ENCODE measurements at regions not wholly inside any gene's neighbourhood (a gene's known extent, or its start where the extent isn't known, plus 50 kb on each side); places are given as distances from the start of the nearest gene placed in this dataset.

DNA sequence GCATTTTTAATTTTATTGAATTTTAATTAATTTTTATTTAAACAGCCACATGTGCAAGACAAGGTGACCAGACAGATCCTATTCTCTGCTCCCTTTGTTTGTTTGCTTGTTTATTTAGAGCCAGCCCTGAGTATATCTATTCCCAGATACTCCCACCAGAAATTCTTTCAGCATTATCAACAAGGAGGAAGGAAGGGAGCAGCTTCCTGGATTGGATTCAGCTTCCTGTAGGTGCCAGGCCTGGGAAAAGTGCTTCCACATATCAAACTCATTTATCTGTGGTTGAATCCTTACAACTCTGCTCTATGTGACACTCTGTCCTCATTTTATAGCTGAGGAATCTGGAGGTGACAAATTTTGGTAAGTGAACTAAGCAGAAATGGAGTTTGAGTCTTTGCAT lies 60.5 kb upstream of the KLF7 start:
- Histone ChIP-seq H3K9ac (no peak overlapping the region), H3K27ac (no peak overlapping the region), H3K36me3 (no peaks in the 10 kb centered on the region), H3K4me1 (peaks cover 0 to 86% (median 3%) of the 10 kb centered on the region in 10 experiments; a peak in 9 of 20 replicates), H3K9me3 (replicated peaks in 1 of 11) (peaks cover 0 to 9% (median 4%) of the 10 kb centered on the region in 11 experiments; a peak in 6 of 22 replicates), H4K20me1 (no peaks in the 10 kb centered on the region), H3K4me3 (no peak overlapping the region), H3K4me2 (peak overlapping the region in 3 of 11 experiments; percentile 43 to 56 (median 55); a peak in 6 of 22 replicates), H3K27me3 (no peaks in the 10 kb centered on the region)
- no peak for TF ChIP-seq Cebpa-rat (IDR thresholded peaks at IDR 0.05)

GRCh38 chr2:207226671-207227061 lies 60.9 kb upstream of the KLF7 start:
- peaks cover 0 to 87% (median 5%) of the 10 kb centered on the region in 10 experiments; a peak in 9 of 20 replicates for H3K4me1 ChIP-seq
- peaks cover 0 to 9% (median 4%) of the 10 kb centered on the region in 11 experiments; a peak in 6 of 22 replicates for H3K9me3 ChIP-seq (replicated peaks in 1 of 11)
- H4K20me1 ChIP-seq: no peaks in the 10 kb centered on the region
- no peaks in the 10 kb centered on the region for H3K36me3 ChIP-seq
- no peak overlapping the region for H3K9ac ChIP-seq
- no peak for TF ChIP-seq Cebpa-rat (IDR thresholded peaks at IDR 0.05)
- no peaks in the 10 kb centered on the region for H3K27me3 ChIP-seq
- H3K4me2 ChIP-seq: peak overlapping the region in 3 of 11 experiments; percentile 43 to 56 (median 55); a peak in 6 of 22 replicates
- no peak overlapping the region for H3K27ac ChIP-seq
- H3K4me3 ChIP-seq: no peak overlapping the region

DNA sequence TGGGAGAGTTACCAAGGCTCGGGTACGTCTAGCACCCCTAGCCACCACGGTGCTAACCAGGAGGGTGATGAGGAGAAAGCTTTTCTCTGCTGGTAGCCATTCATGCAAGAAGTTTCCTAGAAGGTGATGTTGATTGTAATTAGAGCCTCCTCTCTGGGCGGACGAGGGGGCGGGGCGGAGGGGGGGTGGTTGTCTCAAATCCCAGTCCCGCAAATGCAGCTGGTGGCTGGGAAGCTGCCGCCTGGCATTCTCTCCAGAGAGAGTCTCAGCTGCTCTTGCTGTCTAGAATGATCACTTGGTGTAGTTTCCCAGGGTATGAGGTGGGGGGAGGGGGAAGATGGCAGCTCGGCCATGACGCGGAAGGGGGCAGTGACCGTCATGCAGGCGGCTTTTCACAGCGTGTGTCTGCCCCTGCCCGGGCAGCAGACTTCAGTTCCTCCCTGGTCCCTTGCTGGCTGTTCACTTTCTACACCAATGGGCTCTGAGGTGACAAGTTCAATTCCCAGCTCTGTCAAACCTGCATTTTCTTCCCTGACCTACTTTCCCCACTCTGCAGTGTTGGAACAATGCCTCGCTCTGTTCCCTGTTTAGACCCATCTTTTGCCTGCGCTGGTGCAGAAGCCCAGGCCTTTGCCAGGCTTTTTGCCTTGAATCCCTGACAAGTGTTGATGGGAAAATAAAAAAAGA lies 61.5 kb upstream of the KLF7 start:
- no peaks in the 10 kb centered on the region for H3K36me3 ChIP-seq
- H3K9ac ChIP-seq: no peak overlapping the region
- no peak overlapping the region for H3K27ac ChIP-seq
- H3K4me3 ChIP-seq: no peak overlapping the region
- H3K27me3 ChIP-seq: no peaks in the 10 kb centered on the region
- peak overlapping the region in 2 of 11 experiments; percentile 55 to 56; a peak in 2 of 22 replicates for H3K4me2 ChIP-seq
- TF ChIP-seq Cebpa-rat (IDR thresholded peaks at IDR 0.05): no peak
- H4K20me1 ChIP-seq: no peaks in the 10 kb centered on the region
- H3K9me3 ChIP-seq (replicated peaks in 1 of 11): peaks cover 0 to 9% (median 4%) of the 10 kb centered on the region in 11 experiments; a peak in 6 of 22 replicates
- H3K4me1 ChIP-seq: peaks cover 0 to 87% (median 5%) of the 10 kb centered on the region in 10 experiments; a peak in 9 of 20 replicates

- no peaks in the 10 kb centered on the region for H3K27me3 ChIP-seq
- H3K9me3 ChIP-seq (replicated peaks in 1 of 11): peaks cover 0 to 9% (median 4%) of the 10 kb centered on the region in 11 experiments; a peak in 6 of 22 replicates
- H3K27ac ChIP-seq: no peak overlapping the region
- H3K4me3 ChIP-seq: no peak overlapping the region
- H3K9ac ChIP-seq: no peak overlapping the region
- no peaks in the 10 kb centered on the region for H3K36me3 ChIP-seq
- H3K4me1 ChIP-seq: peaks cover 0 to 88% (median 5%) of the 10 kb centered on the region in 10 experiments; a peak in 9 of 20 replicates
- H3K4me2 ChIP-seq: no peak overlapping the region; a peak in 1 of 22 replicates
- TF ChIP-seq Cebpa-rat (IDR thresholded peaks at IDR 0.05): no peak
- H4K20me1 ChIP-seq: no peaks in the 10 kb centered on the region
Observed at GRCh38 chr2:207227749-207228145, 62.0 kb upstream of the KLF7 start.

DNA sequence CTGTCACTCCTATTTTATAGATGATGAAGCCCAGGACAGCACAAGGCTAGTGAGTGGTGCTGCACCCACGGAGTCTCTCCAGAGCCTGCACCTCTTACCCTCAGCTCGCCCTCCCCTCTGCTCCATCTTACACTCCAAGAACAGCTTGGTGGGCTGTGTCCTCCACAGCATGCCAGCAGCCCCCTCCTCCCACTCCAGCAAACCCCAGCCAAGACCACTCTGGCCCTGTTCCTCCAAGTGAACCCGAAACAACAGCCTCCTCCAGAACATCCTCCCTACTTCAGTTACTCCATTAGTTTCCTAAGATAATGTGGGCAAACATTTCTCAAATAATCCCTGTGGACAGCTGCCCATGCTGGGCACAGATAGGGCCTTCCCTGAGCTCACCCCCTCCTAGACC lies 62.7 kb upstream of the KLF7 start:
- Histone ChIP-seq H3K36me3 (no peaks in the 10 kb centered on the region), H3K4me2 (peak overlapping the region in 2 of 11 experiments; percentile 17 to 49; a peak in 3 of 22 replicates), H3K9ac (no peak overlapping the region), H3K27ac (no peak overlapping the region), H3K4me1 (peaks cover 0 to 88% (median 5%) of the 10 kb centered on the region in 10 experiments; a peak in 9 of 20 replicates), H3K4me3 (no peak overlapping the region), H3K27me3 (no peaks in the 10 kb centered on the region), H3K9me3 (replicated peaks in 1 of 11) (peaks cover 0 to 9% (median 4%) of the 10 kb centered on the region in 11 experiments; a peak in 6 of 22 replicates), H4K20me1 (no peaks in the 10 kb centered on the region)
- TF ChIP-seq Cebpa-rat (IDR thresholded peaks at IDR 0.05): no peak

- H3K27me3 ChIP-seq: no peaks in the 10 kb centered on the region
- H4K20me1 ChIP-seq: no peaks in the 10 kb centered on the region
- peak overlapping the region in 2 of 11 experiments; percentile 17 to 87; a peak in 2 of 22 replicates for H3K4me2 ChIP-seq
- no peak overlapping the region for H3K4me3 ChIP-seq
- H3K9me3 ChIP-seq (replicated peaks in 1 of 11): peaks cover 0 to 17% (median 4%) of the 10 kb centered on the region in 11 experiments; a peak in 6 of 22 replicates
- H3K4me1 ChIP-seq: peaks cover 0 to 94% (median 5%) of the 10 kb centered on the region in 10 experiments; a peak in 9 of 20 replicates
- TF ChIP-seq Cebpa-rat (IDR thresholded peaks at IDR 0.05): no peak
- no peak overlapping the region for H3K9ac ChIP-seq
- no peak overlapping the region for H3K27ac ChIP-seq
- H3K36me3 ChIP-seq: no peaks in the 10 kb centered on the region
Observed at GRCh38 chr2:207229161-207229560, 63.4 kb upstream of the KLF7 start.

GRCh38 chr2:207230261-207231105 lies 64.7 kb upstream of the KLF7 start:
- no peak for TF ChIP-seq Cebpa-rat (IDR thresholded peaks at IDR 0.05)
- H3K27ac ChIP-seq: peak overlapping the region in 4 of 11 experiments; percentile 12 to 78 (median 59); a peak in 7 of 22 replicates
- H3K27me3 ChIP-seq: no peaks in the 10 kb centered on the region
- peaks cover 0 to 28% (median 6%) of the 10 kb centered on the region in 11 experiments; a peak in 11 of 22 replicates for H3K9me3 ChIP-seq (replicated peaks in 1 of 11)
- no peak overlapping the region for H3K4me3 ChIP-seq
- H3K4me1 ChIP-seq: peaks cover 0 to 94% (median 7%) of the 10 kb centered on the region in 10 experiments; a peak in 10 of 20 replicates
- H3K4me2 ChIP-seq: peak overlapping the region in 5 of 11 experiments; percentile 4 to 87 (median 60); a peak in 9 of 22 replicates
- no peaks in the 10 kb centered on the region; a peak in 1 of 22 replicates for H3K36me3 ChIP-seq
- peak overlapping the region in 2 of 11 experiments; percentile 9 to 59; a peak in 2 of 22 replicates for H3K9ac ChIP-seq
- H4K20me1 ChIP-seq: no peaks in the 10 kb centered on the region

- H3K9me3 ChIP-seq (replicated peaks in 1 of 11): peaks cover 0 to 36% (median 6%) of the 10 kb centered on the region in 11 experiments; a peak in 11 of 22 replicates
- H3K4me2 ChIP-seq: peak overlapping the region in 5 of 11 experiments; percentile 2 to 87 (median 60); a peak in 9 of 22 replicates
- no peaks in the 10 kb centered on the region for H4K20me1 ChIP-seq
- H3K4me3 ChIP-seq: no peak overlapping the region
- TF ChIP-seq Cebpa-rat (IDR thresholded peaks at IDR 0.05): no peak
- peaks cover 0 to 94% (median 13%) of the 10 kb centered on the region in 10 experiments; a peak in 13 of 20 replicates for H3K4me1 ChIP-seq
- peak overlapping the region in 2 of 11 experiments; percentile 9 to 59; a peak in 3 of 22 replicates for H3K9ac ChIP-seq
- no peaks in the 10 kb centered on the region for H3K27me3 ChIP-seq
- no peaks in the 10 kb centered on the region; a peak in 1 of 22 replicates for H3K36me3 ChIP-seq
- peak overlapping the region in 4 of 11 experiments; percentile 20 to 78 (median 59); a peak in 7 of 22 replicates for H3K27ac ChIP-seq
Observed at GRCh38 chr2:207231106-207231865, 65.5 kb upstream of the KLF7 start.
